Tibial nerve (tissue), 4 donors: ENCODE measurements at regions not wholly inside any gene's neighbourhood (a gene's known extent, or its start where the extent isn't known, plus 50 kb on each side); places are given as distances from the start of the nearest gene placed in this dataset.

Experiments used
- CTCF ChIP-seq, 5 experiments: fragments of 200-600 bp in 3 of 5; fragments of 450-650 bp in 2 of 5; sonication (generic) in 3 of 5; IDR thresholded peaks; one replicate each; pipeline ENCODE4 v1.5.1; 2016 to 2019; ENCODE audit warnings: antibody characterized with exemption in 5 of 5, mild to moderate bottlenecking in 3 of 5, moderate library complexity in 2 of 5
- EP300 ChIP-seq, 2 donors: sonication (generic); formaldehyde crosslinking; IDR thresholded peaks; one replicate each; pipeline ENCODE4 v1.6.1; 2017; ENCODE audit warnings: antibody characterized with exemption in 2 of 2, mild to moderate bottlenecking in 1 of 2

- TF ChIP-seq CTCF (IDR thresholded peaks at IDR 0.05) (no peak), EP300 (IDR thresholded peaks at IDR 0.05) (no peak)
These were observed 906.5 kb downstream of the FAT4 start for GRCh38 chr4:126221282-126221681.
